ENCODE measurements at regions not wholly inside any gene's neighbourhood (a gene's known extent, or its start where the extent isn't known, plus 50 kb on each side); places are given as distances from the start of the nearest gene placed in this dataset.

DNA sequence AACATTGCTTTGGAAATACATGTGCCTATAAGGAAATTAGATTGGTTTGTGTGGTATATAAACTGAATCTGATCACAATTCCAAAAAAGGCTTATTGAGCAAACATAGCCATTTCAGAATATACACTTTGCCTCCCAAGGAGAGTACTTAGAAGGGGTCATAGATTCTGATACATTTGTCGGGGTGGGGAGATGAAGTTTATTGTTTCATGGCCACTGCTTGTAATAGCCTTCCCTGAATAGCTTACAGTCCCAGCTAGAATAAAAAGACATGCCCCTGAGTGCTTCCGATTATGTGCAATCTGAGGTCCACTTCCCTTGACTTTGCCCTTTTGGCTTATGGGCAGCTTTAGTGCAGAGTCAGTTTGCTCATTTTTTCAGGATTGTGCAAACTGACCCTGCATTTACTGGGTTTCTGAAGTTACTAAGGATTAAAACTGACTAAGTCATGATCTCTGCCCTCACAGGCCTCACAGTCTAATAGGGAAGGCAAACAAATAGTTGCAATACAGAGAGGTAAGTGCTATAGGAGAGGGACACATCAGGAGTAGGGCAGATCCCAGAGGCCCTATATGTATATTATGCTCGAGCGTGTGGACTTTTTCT, 184.2 kb downstream of the BLID start (continued):
- TF ChIP-seq, protein P1, sequence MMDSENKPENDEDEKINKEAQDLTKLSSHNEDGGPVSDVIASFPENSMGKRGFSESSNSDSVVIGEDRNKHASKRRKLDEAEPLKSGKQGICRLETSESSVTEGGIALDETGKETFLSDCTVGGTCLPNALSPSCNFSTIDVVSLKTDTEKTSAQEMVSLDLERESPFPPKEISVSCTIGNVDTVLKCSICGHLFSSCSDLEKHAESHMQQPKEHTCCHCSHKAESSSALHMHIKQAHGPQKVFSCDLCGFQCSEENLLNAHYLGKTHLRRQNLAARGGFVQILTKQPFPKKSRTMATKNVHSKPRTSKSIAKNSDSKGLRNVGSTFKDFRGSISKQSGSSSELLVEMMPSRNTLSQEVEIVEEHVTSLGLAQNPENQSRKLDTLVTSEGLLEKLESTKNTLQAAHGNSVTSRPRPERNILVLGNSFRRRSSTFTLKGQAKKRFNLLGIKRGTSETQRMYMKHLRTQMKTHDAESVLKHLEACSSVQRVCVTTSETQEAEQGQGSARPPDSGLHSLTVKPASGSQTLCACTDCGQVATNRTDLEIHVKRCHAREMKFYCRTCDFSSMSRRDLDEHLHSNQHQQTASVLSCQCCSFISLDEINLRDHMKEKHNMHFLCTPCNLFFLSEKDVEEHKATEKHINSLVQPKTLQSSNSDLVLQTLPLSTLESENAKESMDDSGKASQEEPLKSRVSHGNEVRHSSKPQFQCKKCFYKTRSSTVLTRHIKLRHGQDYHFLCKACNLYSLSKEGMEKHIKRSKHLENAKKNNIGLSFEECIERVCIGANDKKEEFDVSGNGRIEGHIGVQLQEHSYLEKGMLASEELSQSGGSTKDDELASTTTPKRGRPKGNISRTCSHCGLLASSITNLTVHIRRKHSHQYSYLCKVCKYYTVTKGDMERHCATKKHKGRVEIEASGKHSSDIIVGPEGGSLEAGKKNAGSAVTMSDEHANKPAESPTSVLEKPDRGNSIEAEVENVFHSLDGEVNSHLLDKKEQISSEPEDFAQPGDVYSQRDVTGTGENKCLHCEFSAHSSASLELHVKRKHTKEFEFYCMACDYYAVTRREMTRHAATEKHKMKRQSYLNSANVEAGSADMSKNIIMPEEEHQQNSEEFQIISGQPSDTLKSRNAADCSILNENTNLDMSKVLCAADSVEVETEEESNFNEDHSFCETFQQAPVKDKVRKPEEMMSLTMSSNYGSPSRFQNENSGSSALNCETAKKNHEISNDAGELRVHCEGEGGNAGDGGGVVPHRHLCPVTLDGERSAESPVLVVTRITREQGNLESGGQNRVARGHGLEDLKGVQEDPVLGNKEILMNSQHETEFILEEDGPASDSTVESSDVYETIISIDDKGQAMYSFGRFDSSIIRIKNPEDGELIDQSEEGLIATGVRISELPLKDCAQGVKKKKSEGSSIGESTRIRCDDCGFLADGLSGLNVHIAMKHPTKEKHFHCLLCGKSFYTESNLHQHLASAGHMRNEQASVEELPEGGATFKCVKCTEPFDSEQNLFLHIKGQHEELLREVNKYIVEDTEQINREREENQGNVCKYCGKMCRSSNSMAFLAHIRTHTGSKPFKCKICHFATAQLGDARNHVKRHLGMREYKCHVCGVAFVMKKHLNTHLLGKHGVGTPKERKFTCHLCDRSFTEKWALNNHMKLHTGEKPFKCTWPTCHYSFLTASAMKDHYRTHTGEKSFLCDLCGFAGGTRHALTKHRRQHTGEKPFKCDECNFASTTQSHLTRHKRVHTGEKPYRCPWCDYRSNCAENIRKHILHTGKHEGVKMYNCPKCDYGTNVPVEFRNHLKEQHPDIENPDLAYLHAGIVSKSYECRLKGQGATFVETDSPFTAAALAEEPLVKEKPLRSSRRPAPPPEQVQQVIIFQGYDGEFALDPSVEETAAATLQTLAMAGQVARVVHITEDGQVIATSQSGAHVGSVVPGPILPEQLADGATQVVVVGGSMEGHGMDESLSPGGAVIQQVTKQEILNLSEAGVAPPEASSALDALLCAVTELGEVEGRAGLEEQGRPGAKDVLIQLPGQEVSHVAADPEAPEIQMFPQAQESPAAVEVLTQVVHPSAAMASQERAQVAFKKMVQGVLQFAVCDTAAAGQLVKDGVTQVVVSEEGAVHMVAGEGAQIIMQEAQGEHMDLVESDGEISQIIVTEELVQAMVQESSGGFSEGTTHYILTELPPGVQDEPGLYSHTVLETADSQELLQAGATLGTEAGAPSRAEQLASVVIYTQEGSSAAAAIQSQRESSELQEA (CRISPR knock-in tag; IDR thresholded peaks at IDR 0.05; ENCODE audit: not compliant biosample characterization) = no peak
- TF ChIP-seq FOXK1 (CRISPR knock-in tag; IDR thresholded peaks at IDR 0.05; ENCODE audit: borderline replicate concordance, low read depth) (peak; percentile 76; the same call in 1 of the 2 replicates), NKX3-1 (CRISPR knock-in tag; IDR thresholded peaks at IDR 0.05) (peak; percentile 78; the same call in 1 of the 2 replicates), ZNF574 (CRISPR knock-in tag; IDR thresholded peaks at IDR 0.05) (no peak), NCOA2 (CRISPR knock-in tag; IDR thresholded peaks at IDR 0.05) (peak; percentile 98), PAXIP1 (CRISPR knock-in tag; conservative IDR thresholded peaks at IDR 0.05) (peak; percentile 99), JUNB (CRISPR knock-in tag; IDR thresholded peaks at IDR 0.05; ENCODE audit: borderline replicate concordance) (no peak), TRIM24 (CRISPR knock-in tag; IDR thresholded peaks at IDR 0.05) (peak; percentile 89; the same call in 1 of the 2 replicates), EHMT2 (IDR thresholded peaks at IDR 0.05; ENCODE audit: borderline replicate concordance, low read depth, low read length) (peak; percentile 84; the same call in 1 of the 2 replicates), ZNF749 (CRISPR knock-in tag; IDR thresholded peaks at IDR 0.05; ENCODE audit: borderline replicate concordance) (0 out of 2 replicates have a peak, but pooled peaks have one; percentile 42), HHEX (CRISPR knock-in tag; IDR thresholded peaks at IDR 0.05) (peak; percentile 78), ZNF580 (CRISPR knock-in tag; IDR thresholded peaks at IDR 0.05; ENCODE audit: borderline replicate concordance, low read depth) (peak; percentile 89), EZH2 (conservative IDR thresholded peaks at IDR 0.05; ENCODE audit: low read depth, low read length) (no peak), ZNF326 (CRISPR knock-in tag; IDR thresholded peaks at IDR 0.05; ENCODE audit: borderline replicate concordance) (no peak)

Data from HepG2 (cell line).